NCI-H2227 (cell line): ENCODE measurements at regions not wholly inside any gene's neighbourhood (a gene's known extent, or its start where the extent isn't known, plus 50 kb on each side); places are given as distances from the start of the nearest gene placed in this dataset.
"Not testable (repeated sequence)": the region's sequence is repeated elsewhere in the genome, so short reads cannot be mapped to it uniquely, and the experiment has no call there.

Experiments used
- DNase-seq: peaks from one replicate; lab custom pipeline; 2025; ENCODE audit not compliant: unreplicated experiment; lab: John Stamatoyannopoulos, UW

DNA sequence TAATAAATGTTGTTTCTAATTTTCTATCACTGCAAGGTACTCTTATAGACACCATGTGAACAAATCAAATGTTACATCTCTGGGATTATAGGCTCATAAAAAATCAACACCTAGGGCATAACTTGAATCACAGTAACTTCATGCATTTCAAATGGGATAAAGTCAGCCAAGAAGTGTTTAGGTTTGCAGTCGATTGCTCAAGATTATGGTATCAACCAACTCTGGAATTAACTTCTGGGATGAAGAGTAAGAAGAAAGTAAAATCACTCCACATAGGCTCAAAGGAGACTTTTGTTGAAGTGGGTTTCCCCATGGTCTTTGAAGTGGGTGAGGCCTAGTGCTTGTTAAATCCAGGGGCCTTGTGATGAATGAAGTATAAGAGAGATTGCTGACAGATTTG is 939.7 kb downstream of the LTN1 start:
- DNase-seq = not testable (repeated sequence)

DNA sequence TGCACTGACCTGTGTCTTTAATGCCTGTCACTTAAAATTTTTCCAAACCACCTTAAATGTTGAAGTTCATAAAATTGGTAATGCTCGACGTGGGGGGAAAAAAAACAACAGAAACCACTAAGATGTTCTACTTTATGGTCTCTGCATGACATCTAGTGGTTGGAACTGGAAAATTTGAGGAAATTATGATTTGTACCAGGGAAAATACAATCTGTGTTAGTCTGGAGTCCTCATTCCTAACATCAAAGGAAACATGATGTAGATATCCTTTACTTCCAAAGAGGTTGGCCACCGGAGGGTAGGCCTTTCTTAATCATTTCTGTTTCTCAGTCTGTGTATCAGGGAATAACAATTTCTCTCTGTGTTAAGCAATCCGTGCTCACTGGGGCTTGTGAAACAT is 941.0 kb downstream of the LTN1 start:
- DNase-seq = not testable (repeated sequence)

DNA sequence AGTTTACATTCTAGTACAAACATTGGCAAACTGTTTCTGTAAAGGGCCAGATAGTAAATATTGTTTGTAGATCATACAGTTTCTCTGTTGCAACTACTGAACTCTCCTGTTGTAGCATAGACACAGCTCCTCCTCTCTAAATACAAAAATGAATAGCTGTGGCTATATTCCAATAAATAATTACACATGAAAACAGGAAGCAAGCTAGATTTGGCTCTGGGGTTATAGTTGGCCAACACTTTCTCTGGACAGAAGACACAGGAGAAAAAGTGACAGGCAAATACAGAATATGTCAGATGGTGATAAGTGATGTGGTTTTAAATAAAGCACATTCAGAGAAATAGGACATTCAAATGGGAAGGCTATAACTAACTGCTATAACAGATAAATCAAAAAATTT is 957.0 kb downstream of the LTN1 start:
- not testable (repeated sequence) for DNase-seq

DNA sequence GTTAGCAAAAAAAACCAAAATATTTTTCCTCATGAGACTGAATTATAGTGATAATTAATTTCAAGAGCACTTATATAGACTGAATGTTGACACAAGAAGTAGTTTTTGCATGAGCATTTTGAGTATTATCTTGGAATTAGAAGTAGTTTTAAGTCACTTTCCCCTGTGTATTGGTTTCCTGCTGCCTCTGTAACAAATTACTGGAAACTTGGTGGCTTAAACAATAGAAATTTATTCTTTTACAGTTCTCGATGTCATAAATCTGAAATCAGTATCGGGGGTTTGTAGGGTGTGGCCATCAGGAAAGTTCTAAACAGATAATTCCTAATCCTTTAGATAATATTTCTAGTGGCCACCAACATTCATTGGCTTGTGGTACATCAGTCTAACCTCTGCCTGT is 957.8 kb downstream of the LTN1 start:
- not testable (repeated sequence) for DNase-seq

DNA sequence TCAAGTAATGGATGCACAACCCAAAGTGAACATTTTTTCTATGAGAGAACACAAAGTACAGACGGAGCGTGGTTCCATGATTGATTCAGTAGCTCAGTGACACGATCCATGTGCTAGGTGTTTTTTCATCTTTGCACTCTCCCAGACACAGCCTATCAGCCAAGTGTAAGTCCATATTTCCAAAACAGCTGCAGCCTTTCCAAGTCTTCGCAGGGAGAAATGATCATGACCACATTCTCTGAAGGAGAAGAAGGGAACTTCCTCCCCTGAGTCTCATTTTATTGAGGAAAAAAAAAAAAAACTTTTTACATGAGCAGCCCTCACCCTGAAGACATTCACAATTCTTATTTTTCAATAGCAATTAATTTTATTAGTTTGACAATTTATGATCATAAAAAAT is 958.3 kb downstream of the LTN1 start:
- not testable (repeated sequence) for DNase-seq

DNA sequence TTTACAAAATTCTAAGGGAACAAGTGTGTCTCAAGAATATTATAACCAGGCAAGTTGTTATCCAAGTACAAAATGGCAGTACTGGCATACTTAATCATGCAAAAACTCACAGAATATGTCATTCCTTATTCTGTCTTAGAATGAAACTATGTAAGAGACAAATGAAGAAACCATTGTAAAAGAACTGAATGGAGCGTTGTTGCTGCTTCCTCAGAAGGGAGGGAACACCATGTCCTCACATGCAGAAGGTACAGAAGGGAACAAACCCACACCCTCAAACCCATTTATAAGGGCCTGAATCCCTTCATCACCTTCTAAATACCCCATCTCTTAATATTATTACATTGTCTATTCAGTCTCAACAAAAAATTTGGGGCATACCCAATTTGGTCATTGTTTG is 960.0 kb downstream of the LTN1 start:
- not testable (repeated sequence) for DNase-seq

DNA sequence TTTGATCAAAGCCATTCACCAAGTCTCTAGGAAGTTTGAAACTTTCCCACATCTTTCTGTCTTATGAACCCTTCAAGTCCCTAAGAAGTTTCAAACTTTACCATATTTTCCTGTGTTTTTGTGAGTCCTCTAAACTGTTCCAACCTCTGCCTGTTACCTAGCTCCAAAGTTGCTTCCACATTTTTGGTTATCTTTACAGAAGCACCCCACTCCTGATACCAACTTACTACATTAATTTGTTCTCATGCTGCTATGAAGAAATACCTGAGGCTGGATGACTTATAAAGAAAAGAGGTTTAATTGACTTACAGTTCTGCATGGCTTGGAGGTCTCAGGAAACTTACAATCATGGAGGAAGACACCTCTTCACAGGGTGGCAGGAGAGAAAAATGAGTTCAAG is 961.6 kb downstream of the LTN1 start:
- DNase-seq = not testable (repeated sequence)

DNA sequence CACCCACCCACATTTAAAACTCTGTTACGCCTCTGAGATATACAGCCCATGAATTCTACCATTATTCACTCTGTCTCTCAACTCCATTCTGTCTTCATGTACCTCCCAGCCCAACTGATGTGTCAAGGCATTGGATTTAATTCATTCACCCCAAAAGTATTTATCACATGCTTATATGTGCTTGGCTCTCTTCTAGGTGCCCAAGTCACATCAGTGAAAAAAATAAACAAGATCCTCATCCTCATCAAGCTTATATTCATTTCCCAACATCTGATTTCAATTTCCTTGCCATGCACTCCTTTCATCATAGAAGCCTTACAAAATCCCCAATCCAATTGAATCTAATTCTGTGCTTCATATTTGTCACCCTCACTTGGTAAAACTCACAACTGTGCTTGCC is 967.6 kb downstream of the LTN1 start:
- no peak for DNase-seq

DNA sequence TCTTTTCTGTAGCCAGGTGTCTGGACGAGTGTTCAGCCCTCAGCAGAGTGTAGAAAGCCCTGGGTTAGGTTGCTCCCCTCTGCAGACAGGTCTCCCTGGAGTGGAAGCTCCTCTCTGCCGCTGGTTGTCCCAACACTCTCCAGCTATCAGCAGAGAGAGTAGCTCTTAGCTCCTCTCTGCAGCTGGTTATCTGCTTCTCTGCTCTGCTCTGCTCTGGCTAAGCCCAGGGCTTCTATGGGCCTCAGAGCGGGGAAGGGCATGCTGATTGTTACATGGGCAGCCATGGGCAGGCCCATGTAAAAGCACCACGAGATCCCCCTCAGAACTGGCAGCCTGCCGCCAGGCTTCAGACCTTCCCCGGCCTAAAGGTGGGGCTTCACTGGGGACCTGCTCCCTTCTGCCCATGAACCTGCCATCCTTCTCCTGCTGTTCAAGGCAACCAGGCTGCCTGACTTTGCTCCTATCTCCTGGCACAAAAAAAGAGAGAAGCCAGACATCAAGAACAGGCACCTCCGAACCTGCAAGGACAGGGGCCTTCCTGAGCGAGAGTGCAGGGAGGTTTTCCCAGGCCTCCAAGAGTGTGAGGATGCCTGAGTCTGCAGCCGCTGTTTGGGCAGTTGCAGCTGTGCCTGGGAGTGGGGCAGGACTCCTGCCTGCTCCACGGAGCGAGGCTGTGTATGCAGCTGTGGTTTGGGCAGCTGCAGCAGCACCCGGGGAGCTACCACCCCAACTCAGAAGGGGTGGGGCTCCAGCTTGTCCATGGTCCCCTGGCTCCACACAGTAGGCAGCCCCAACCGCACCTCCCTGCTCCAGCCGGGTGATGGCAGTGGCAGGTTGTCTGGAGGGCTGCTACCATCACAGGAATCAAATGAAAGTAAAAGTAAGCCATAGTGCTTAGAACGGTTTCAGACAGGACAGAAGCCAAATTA is 973.7 kb downstream of the LTN1 start:
- no peak for DNase-seq

DNA sequence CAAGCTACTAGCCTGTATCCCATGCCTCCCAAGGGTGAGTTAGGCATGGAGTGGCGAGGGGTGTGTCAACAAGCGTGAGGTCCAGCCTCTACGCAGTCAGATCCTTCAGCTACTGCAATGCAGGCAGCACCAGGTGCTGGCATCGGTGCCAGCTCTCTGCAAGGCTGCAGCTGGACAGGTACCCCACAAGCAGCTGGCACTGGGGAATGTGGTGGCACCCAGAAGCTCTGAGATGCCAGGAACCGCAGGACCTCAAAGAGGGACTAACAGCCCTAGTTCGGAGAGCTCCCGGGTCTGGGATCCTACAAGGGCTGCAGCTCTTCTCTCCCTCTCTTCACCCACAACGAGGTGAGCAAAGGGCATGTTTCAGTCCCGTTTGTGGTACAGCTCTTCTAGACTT is 974.5 kb downstream of the LTN1 start:
- no peak for DNase-seq

DNA sequence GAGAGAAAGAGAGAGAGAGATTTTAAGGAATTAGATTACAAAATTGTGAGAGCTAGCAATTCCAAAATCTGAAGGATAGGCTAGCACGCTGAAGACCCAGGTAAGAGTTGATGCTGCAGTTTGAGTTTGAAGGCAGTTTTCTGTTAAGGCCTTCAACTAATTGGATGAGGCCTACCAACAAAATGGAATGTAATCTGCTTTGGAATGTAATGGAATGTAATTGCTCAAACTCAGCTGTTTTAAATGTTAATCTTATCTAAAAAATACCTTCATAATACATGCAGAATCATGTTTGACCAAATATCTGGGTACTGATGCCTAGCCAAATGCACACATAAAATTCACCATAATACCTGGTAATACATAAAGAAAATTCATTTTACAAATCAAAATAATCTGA is 976.1 kb downstream of the LTN1 start:
- no peak for DNase-seq

DNA sequence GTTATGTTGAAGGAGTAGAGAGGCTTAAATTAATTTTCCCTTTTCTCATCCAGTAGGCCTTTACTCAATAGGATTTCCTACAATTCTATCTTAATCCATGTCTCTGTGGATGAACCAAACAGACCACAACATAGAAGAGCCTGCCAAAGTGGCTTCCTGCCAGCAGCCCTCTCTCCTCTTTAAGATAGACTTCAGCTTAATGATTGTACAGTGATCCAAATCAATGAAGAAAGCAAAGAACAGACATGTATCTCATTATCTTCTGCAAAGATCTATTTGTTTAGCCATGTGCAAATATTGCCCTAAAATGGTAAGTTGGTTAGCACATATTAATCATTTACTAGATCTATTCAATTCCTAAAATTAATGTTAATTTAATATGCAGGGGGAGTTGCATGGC is 979.6 kb downstream of the LTN1 start:
- not testable (repeated sequence) for DNase-seq

DNA sequence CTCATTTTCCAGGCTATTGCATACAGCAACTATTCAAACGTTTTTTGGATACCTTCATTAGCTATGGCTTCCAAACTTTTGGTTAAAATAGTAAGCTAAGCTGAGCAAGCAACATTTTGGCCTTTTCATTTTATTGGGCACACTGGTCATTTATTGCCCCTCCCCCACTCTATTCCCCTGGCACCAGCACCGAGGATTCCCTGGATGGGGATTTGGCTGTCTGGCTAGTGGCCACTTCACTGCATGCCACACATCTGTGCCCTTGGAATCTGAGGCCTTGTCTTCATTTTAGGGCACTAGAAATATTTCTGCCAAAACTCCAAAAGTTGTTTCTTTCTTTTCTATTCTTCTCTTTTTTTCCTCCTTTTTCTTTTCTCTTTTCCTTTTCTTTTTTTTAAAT is 980.7 kb downstream of the LTN1 start:
- DNase-seq = not testable (repeated sequence)

DNA sequence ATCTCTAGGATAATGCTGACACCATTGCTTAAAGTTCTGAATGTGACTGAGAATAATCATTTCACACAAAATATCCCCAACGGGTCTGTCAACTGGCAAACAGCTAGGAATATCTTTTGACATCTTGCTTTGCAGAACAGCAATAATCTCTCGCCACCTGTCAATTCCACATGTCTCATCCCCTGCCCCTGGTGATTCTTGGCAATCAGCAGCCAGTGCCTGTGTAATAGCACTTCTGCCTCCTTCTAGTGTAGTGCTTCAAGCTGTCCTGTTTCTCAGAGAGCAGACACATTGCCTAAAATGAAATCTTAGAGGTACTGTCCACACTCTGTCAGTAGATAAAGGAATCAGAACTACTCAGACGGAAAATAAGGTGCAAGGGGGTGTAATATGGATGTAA is 984.4 kb downstream of the LTN1 start:
- DNase-seq = not testable (repeated sequence)

DNA sequence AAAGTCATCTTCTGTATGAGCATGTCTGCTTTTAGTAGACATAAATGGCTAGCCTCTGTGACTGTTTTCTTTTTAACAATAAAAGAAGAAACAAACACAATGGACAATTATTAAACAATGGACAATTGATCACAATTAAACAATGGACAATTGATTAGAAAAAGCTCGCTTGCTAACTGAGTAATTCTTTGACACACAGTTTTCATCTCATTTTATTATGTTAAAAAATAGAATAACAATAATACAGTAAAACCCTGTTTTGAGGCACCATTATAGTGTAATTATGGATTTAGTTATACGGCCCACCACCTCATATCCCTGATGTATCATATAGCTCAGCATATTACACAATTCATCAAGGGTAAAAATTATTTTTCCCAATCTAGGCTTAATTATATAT is 989.0 kb downstream of the LTN1 start:
- not testable (repeated sequence) for DNase-seq

DNA sequence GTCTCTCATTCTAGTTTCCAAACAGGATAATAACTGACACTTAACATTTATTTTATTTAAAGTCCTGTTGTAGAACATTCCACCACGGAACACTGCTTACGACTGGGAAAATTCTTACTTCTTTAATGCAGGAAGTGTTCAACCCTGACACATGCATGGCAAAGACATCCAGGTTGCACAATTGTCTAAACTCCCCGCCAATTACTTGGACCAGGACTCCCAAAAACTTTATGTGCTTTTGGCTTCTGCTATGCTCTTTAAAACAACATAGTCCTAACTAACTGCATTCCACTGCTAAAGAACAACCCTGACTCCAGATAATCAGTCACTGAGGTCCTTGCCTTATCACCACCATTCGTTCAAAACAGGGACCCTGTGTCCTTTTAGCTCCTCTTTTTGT is 995.8 kb downstream of the LTN1 start:
- DNase-seq = not testable (repeated sequence)

DNA sequence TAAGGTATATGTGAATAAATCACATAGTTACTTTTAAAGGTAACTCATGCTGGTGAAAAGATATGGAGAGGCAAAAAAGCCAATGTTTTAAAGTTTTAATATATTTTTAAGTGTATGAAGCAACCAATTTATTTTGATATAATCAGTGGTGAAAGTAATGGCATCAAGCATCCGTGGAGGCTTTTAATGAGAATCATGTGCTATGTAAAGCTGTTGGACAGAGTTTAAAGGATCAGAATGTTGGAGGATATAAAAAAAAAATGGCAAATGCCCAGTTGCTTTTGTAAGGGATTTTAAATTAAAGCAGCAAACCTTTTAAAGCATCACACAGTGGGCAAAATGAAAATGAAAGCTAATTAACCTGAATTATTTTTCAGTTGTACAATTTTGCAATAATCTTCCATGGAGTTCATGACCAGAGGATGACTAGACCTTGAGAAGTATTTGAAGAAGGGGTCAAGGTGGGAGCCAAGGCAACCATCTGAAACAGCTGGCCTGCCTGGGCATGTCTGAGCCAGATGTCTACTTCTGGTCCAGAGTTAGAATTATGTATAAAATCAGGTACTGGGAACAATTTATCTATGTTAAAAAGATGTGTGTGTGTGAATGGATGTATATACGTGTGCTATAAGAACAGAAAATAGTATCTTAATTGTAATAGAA is 1007.9 kb downstream of the LTN1 start:
- not testable (repeated sequence) for DNase-seq

DNA sequence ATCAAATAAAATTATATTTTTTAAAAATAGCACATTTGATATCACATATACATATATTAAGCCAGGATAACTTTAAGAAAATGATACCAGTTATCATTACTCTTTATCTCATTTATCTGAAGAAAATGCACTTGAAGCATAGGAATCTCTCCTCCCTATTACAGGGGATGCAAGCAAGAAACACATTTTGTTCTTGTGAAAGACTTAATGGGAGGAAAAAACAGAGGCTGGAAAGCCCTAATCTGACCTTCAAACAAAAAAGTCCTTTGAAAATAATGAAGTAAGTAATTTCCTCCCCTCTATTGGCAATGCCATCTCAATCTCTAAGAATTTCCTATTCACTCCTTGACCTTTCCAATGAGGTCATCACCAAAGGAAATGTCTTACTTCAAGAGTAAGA is 1012.6 kb upstream of the ADAMTS5 start:
- DNase-seq = not testable (repeated sequence)

DNA sequence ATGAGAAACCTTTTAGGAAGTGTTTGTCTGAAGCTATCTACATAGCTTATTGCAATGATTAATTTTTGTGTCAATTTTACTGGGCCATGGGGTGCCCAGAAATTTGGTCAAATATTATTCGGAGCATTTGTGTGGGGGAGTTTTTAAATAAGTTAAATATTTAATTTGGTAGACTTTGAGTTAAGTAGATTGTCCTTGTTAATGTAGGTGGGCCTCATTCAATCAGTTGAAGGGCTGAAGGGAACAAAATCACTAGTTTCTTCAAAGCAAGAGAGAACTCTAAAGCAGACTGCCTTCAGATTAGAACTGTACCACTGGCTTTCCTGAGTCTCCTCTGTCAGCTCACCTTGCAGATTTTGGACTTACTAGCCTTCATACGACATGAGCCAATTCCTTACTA is 1008.6 kb upstream of the ADAMTS5 start:
- DNase-seq = no peak

DNA sequence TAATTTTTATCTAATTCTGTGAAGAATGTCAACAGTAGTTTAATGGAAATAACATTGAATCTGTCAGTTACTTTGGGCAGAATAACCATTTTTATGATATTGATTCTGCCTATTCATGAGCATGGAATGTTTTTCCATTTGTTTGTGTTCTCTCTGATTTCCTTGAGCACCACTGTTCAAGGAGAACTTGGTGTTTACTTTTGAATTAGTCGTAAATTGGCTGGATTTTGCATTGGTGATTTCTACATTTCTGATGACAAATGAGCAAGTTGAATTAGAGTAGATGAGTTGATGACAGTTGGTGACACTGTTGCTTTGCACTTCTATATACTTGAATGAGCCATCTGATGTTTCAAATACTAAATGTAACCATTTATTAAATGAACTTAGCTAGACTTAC is 1007.3 kb upstream of the ADAMTS5 start:
- DNase-seq = not testable (repeated sequence)

DNA sequence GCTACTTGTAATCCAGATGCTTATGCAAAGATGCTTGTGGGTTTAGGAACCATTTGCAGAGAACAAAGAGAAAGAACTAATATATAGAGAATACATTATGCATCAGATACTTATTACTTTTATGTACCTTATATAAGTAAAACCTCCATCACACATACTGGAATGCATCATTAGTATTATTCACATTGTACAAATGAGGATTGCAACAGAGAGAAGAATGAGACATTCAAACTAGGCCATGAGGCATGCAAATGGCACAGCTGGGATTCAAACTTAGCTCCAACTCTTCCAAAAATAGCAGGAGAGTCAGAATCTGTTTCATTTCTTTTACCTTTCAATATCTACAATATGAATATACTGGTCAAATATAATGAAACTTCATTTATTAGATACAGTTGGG is 1001.4 kb upstream of the ADAMTS5 start:
- DNase-seq = not testable (repeated sequence)

DNA sequence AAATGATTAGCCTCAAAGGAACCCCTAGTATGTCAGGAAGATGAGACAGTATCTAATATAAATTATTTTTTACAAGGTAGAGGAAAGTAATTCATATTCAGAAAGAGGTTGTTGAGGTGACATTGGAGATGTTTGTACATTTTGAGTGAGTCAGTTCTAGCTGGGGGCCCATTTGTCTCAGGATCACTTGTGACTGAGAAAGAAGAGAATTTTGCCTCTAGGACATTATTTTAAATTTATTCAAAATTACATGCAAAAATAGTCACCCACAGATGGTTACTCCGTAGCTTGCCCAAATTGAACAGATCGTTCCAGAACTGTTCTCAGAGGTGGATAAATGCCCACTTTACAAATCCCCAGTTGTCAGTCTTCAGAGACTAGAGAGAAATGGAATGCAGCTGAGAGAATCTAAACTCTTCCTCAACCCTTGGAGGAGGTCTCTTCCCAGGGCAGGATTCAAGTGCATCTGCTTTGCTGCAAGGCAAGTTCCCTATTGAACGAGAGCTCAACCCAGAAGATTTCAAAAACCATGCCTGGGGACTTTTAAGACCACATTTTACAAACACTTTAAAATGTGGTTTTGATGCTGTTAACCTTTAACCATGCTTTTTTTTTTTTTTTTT is 987.8 kb upstream of the ADAMTS5 start:
- DNase-seq = no peak
